Upper lobe of left lung (tissue), 6 donors: ENCODE measurements at regions not wholly inside any gene's neighbourhood (a gene's known extent, or its start where the extent isn't known, plus 50 kb on each side); places are given as distances from the start of the nearest gene placed in this dataset.

ENCODE experiments used
- ATAC-seq, 2 donors: fragments of 200-7000 bp; cut with Tn5 transposase; one replicate each; pipeline ENCODE4 v1.9.1; 2022; ENCODE audit warnings: mild to moderate bottlenecking in 2 of 2, moderate library complexity in 2 of 2; ENCODE audit not compliant: low FRiP score in 2 of 2
- DNase-seq, 2 donors: peaks; one replicate each; pipeline ENCODE4 v3.0.0-alpha.2; 2019 to 2020
- H3K27ac ChIP-seq, 4 donors: fragments of 200-600 bp; sonication (generic); one replicate each; pipeline ENCODE4 v1.5.1; 2016 to 2019
- H3K27me3 ChIP-seq, 4 donors: fragments of 200-600 bp; sonication (generic); one replicate each; pipeline ENCODE4 v1.5.1; 2017 to 2019
- H3K36me3 ChIP-seq, 4 donors: fragments of 200-600 bp; sonication (generic); one replicate each; pipeline ENCODE4 v1.5.1; 2016 to 2019
- H3K4me1 ChIP-seq, 4 donors: fragments of 200-600 bp; sonication (generic); one replicate each; pipeline ENCODE4 v1.5.1; 2018 to 2019
- H3K4me3 ChIP-seq, 4 donors: fragments of 200-600 bp; sonication (generic); one replicate each; pipeline ENCODE4 v1.5.1; 2017 to 2019; ENCODE audit warnings: mild to moderate bottlenecking in 2 of 4, moderate library complexity in 1 of 4
- H3K9me3 ChIP-seq, 4 donors: fragments of 200-600 bp; sonication (generic); one replicate each; pipeline ENCODE4 v1.5.1; 2018 to 2019
- CTCF ChIP-seq, 6 experiments: fragments of 450-650 bp in 4 of 6; fragments of 200-600 bp in 2 of 6; sonication (generic) in 2 of 6; IDR thresholded peaks; one replicate each; pipeline ENCODE4 v1.5.1; 2016 to 2019; ENCODE audit warnings: antibody characterized with exemption in 6 of 6
- EP300 ChIP-seq, 4 donors: sonication (generic); formaldehyde crosslinking; IDR thresholded peaks; one replicate each; pipeline ENCODE4 v1.5.1; 2017; ENCODE audit warnings: antibody characterized with exemption in 4 of 4, control low read depth in 2 of 4
- POLR2A ChIP-seq, 4 donors: fragments of 450-650 bp; IDR thresholded peaks; one replicate each; pipeline ENCODE4 v1.5.1; 2016 to 2017; ENCODE audit warnings: antibody characterized with exemption in 4 of 4, mild to moderate bottlenecking in 2 of 4
- POLR2AphosphoS5 ChIP-seq, 2 donors: sonication (generic); formaldehyde crosslinking; IDR thresholded peaks; one replicate each; pipeline ENCODE4 v1.5.1; 2017; ENCODE audit warnings: antibody characterized with exemption in 2 of 2
- WGBS, 2 donors: methylation state at CpG; one replicate each; pipeline ENCODE4 v1.1.5; 2017 to 2018; 5-methylcytosine and 5-hydroxymethylcytosine counted together
- donor health status: DM: no; HTN: no; CAD: no; lungs with moderate emphysema.
- donor health status: DM: no; HTN: yes; CAD: no; lungs with severe emphysema.

- H3K36me3 ChIP-seq = no peaks in the 10 kb centered on the region
- WGBS, 2 donors = 82 to 91% methylated on average over 1 of the region's 1 CpG
- ATAC-seq (no peak), DNase-seq (no peak)
- no peak overlapping the region for H3K27ac ChIP-seq
- peaks cover 0 to 8% (median 0%) of the 10 kb centered on the region in 4 donors for H3K4me1 ChIP-seq
- no peak overlapping the region for H3K4me3 ChIP-seq
- H3K27me3 ChIP-seq = no peaks in the 10 kb centered on the region
- TF ChIP-seq POLR2AphosphoS5 (IDR thresholded peaks at IDR 0.05) (no peak), CTCF (IDR thresholded peaks at IDR 0.05) (no peak), EP300 (IDR thresholded peaks at IDR 0.05) (no peak), POLR2A (IDR thresholded peaks at IDR 0.05) (no peak)
- no peaks in the 10 kb centered on the region for H3K9me3 ChIP-seq
Observed at GRCh38 chr3:150329408-150329807, 78.7 kb upstream of the TSC22D2 start.

- WGBS, 2 donors = 83 to 91% methylated on average over 2 of the region's 2 CpGs
- DNase-seq = no peak
- no peaks in the 10 kb centered on the region for H3K36me3 ChIP-seq
- TF ChIP-seq EP300 (IDR thresholded peaks at IDR 0.05) (no peak), CTCF (IDR thresholded peaks at IDR 0.05) (no peak), POLR2A (IDR thresholded peaks at IDR 0.05) (no peak), POLR2AphosphoS5 (IDR thresholded peaks at IDR 0.05) (no peak)
- no peak for ATAC-seq
- peaks cover 0 to 8% (median 0%) of the 10 kb centered on the region in 4 donors for H3K4me1 ChIP-seq
- peak overlapping the region in 3 of 4 donors; percentile 20 to 45 (median 39) for H3K27ac ChIP-seq
- H3K27me3 ChIP-seq = no peaks in the 10 kb centered on the region
- no peak overlapping the region for H3K4me3 ChIP-seq
- no peaks in the 10 kb centered on the region for H3K9me3 ChIP-seq
Observed at GRCh38 chr3:150328654-150329040, 79.5 kb upstream of the TSC22D2 start.

GRCh38 chr3:150327678-150328653 is 80.1 kb upstream of the TSC22D2 start:
- Histone ChIP-seq H3K27ac (peak overlapping the region in 2 of 4 donors; percentile 39 to 45), H3K9me3 (no peaks in the 10 kb centered on the region), H3K4me3 (no peak overlapping the region), H3K27me3 (no peaks in the 10 kb centered on the region), H3K4me1 (peaks cover 0 to 8% (median 0%) of the 10 kb centered on the region in 4 donors), H3K36me3 (no peaks in the 10 kb centered on the region)
- DNase-seq (no peak), ATAC-seq (peak; percentile 26 to 68)
- 67 to 79% methylated on average over 13 of the region's 13 CpGs for WGBS, 2 donors
- TF ChIP-seq EP300 (IDR thresholded peaks at IDR 0.05) (peak in 2 of 4 donors; percentile 29 to 63), POLR2AphosphoS5 (IDR thresholded peaks at IDR 0.05) (peak in 1 of 2 donors; percentile 18), POLR2A (IDR thresholded peaks at IDR 0.05) (no peak)

GRCh38 chr3:150324788-150325187 is 83.3 kb upstream of the TSC22D2 start:
- Histone ChIP-seq H3K9me3 (no peaks in the 10 kb centered on the region), H3K4me1 (peaks cover 0 to 8% (median 0%) of the 10 kb centered on the region in 4 donors), H3K4me3 (no peak overlapping the region), H3K27me3 (no peaks in the 10 kb centered on the region), H3K36me3 (no peaks in the 10 kb centered on the region), H3K27ac (no peak overlapping the region)
- no peak for TF ChIP-seq POLR2A (IDR thresholded peaks at IDR 0.05)
- no peak for TF ChIP-seq EP300 (IDR thresholded peaks at IDR 0.05)
- ATAC-seq (no peak), DNase-seq (no peak)
- 74 to 79% methylated on average over 4 of the region's 4 CpGs for WGBS, 2 donors

- Histone ChIP-seq H3K27ac (no peak overlapping the region), H3K4me1 (peaks cover 0 to 8% (median 0%) of the 10 kb centered on the region in 4 donors), H3K4me3 (no peak overlapping the region), H3K36me3 (no peaks in the 10 kb centered on the region), H3K27me3 (no peaks in the 10 kb centered on the region), H3K9me3 (no peaks in the 10 kb centered on the region)
- no peak for TF ChIP-seq EP300 (IDR thresholded peaks at IDR 0.05)
- no peak for TF ChIP-seq POLR2AphosphoS5 (IDR thresholded peaks at IDR 0.05)
- no peak for TF ChIP-seq CTCF (IDR thresholded peaks at IDR 0.05)
- TF ChIP-seq POLR2A (IDR thresholded peaks at IDR 0.05) = no peak
- DNase-seq (no peak), ATAC-seq (no peak)
- WGBS, 2 donors = 81 to 85% methylated on average over 3 of the region's 3 CpGs
Observed at GRCh38 chr3:150324245-150324644, 83.9 kb upstream of the TSC22D2 start.
